MCF 10A (cell line): ENCODE measurements at regions not wholly inside any gene's neighbourhood (a gene's known extent, or its start where the extent isn't known, plus 50 kb on each side); places are given as distances from the start of the nearest gene placed in this dataset.

Source experiments
- BruUV-seq: library from RNA; stranded (reverse); fragments of 400-500 nt; replicated peaks from 2 replicates; lab custom pipeline; 2021; lab: Mats Ljungman, UMichigan
- CTCF ChIA-PET: fragments of 300-600 bp; sonication (Branson Sonifier 250); formaldehyde crosslinking; extraction: SDS; loops from one replicate; lab custom pipeline; 2021; ENCODE audit warnings: antibody characterized with exemption, inconsistent platforms; lab: Yijun Ruan, JAX
- POLR2A ChIA-PET: fragments of 300-600, 350-650 bp; sonication (Branson Sonifier 250); formaldehyde crosslinking; extraction: SDS; loops from one replicate; lab custom pipeline; 2020; ENCODE audit warnings: antibody characterized with exemption, inconsistent platforms; lab: Yijun Ruan, JAX
- DNase-seq: peaks from one replicate; pipeline ENCODE4 v3.0.0-alpha.2; 2018; ENCODE audit not compliant: unreplicated experiment
- H3K27ac Mint-ChIP-seq: one replicate; pipeline ENCODE4 v1.8.0; 2022; ENCODE audit warnings: mild to moderate bottlenecking, low read depth, mixed read lengths; ENCODE audit not compliant: unreplicated experiment
- H3K27me3 Mint-ChIP-seq: one replicate; pipeline ENCODE4 v1.8.0; 2022; ENCODE audit warnings: mixed read lengths; ENCODE audit not compliant: insufficient read depth, unreplicated experiment
- H3K36me3 Mint-ChIP-seq: one replicate; pipeline ENCODE4 v1.8.0; 2022; ENCODE audit warnings: mild to moderate bottlenecking, moderate library complexity, mixed read lengths; ENCODE audit not compliant: insufficient read depth, unreplicated experiment
- H3K4me1 Mint-ChIP-seq: one replicate; pipeline ENCODE4 v1.8.0; 2022; ENCODE audit warnings: mixed read lengths; ENCODE audit not compliant: insufficient read depth, unreplicated experiment
- H3K4me3 Mint-ChIP-seq: one replicate; pipeline ENCODE4 v1.8.0; 2022; ENCODE audit warnings: mild to moderate bottlenecking, moderate library complexity, mixed read lengths; ENCODE audit not compliant: unreplicated experiment
- H3K9me3 Mint-ChIP-seq: one replicate; pipeline ENCODE4 v1.8.0; 2022; ENCODE audit warnings: mixed read lengths; ENCODE audit not compliant: unreplicated experiment
- CTCF ChIP-seq: fragments of 200-600 bp; IDR thresholded peaks from one replicate; pipeline ENCODE4 v1.8.0; 2022; ENCODE audit warnings: antibody characterized with exemption, mild to moderate bottlenecking; ENCODE audit not compliant: unreplicated experiment
- intact Hi-C: fragments of 100-400 bp; cut with micrococcal nuclease; formaldehyde crosslinking; loops from 2 replicates; pipeline ENCODE4 v1.14.1; 2022

DNA sequence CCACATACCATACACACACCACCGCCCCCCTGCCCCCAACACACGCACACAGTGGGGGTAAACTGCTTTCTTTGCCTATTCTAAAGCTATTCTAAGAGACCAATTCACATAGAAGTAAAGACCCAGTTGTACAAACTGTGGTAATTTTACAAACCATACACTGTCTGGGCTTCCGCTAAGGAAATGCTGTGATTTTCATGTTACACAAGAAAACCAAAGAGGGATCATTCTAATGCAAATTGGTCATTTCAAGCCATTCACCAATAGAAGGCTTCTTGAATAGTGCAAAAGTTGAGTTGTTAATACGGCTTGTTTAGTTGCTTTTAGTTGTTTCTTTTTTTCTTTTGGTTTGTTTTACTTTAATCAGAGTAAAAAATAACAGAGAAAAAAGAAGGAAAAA, 202.8 kb downstream of the EFNB2 start:
- intact Hi-C loops: no loop called here
- ChIA-PET POLR2A (no interaction called here), CTCF (no interaction called here)
- no TSS peak for BruUV-seq
- Mint-ChIP-seq H3K36me3 (no peaks in the 10 kb centered on the region), H3K9me3 (no peaks in the 10 kb centered on the region), H3K4me1 (no peaks in the 10 kb centered on the region), H3K27ac (no peak overlapping the region), H3K27me3 (no peaks in the 10 kb centered on the region), H3K4me3 (no peak overlapping the region)
- no peak for TF ChIP-seq CTCF
- DNase-seq: no peak

DNA sequence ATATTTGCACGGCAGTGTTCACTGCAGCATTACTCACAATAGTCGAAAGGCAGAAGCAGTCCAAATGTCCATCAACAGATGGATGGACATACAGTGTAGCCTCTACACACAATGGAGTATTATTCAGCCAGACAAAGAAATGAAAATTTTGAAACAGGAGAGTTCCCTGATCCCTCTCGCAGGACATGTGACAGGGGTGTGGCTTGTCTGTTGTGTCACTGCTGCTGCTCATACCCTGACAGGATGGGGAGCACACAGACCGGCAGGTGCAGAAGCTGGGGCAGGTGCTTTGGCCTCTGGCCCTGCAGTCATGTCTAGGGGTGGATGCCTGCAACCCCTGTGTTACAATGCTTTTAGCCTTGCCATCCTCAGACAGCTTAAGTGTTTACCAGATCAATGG, 204.3 kb downstream of the EFNB2 start:
- TF ChIP-seq CTCF: no peak
- ChIA-PET CTCF (interaction anchor here (0.6 to 0.8 kb wide), 2 partner anchors 20 to 247 kb away, joined by 3 read pairs; no protein-coding TSS in a partner anchor), POLR2A (interaction anchor here (1.9 kb wide), 1 partner anchor 10 kb away, joined by 5 read pairs; no protein-coding TSS in a partner anchor)
- Mint-ChIP-seq H3K4me1 (no peaks in the 10 kb centered on the region), H3K36me3 (no peaks in the 10 kb centered on the region), H3K27me3 (no peaks in the 10 kb centered on the region), H3K4me3 (no peak overlapping the region), H3K9me3 (no peaks in the 10 kb centered on the region), H3K27ac (no peak overlapping the region)
- no peak for DNase-seq
- BruUV-seq: no TSS peak
- intact Hi-C loops: no loop called here

- no peak for TF ChIP-seq CTCF
- ChIA-PET CTCF (interaction anchor here (1.0 kb wide), 1 partner anchor 10 kb away, joined by 4 read pairs; no protein-coding TSS in a partner anchor), POLR2A (interaction anchor here (1.9 kb wide), 1 partner anchor 11 kb away, joined by 5 read pairs; no protein-coding TSS in a partner anchor)
- Mint-ChIP-seq H3K27ac (no peak overlapping the region), H3K36me3 (no peaks in the 10 kb centered on the region), H3K9me3 (no peaks in the 10 kb centered on the region), H3K4me1 (no peaks in the 10 kb centered on the region), H3K4me3 (no peak overlapping the region), H3K27me3 (no peaks in the 10 kb centered on the region)
- no peak for DNase-seq
- no TSS peak for BruUV-seq
- intact Hi-C loops: no loop called here
Measured at GRCh38 chr13:106329941-106330340, 205.5 kb downstream of the EFNB2 start.

DNA sequence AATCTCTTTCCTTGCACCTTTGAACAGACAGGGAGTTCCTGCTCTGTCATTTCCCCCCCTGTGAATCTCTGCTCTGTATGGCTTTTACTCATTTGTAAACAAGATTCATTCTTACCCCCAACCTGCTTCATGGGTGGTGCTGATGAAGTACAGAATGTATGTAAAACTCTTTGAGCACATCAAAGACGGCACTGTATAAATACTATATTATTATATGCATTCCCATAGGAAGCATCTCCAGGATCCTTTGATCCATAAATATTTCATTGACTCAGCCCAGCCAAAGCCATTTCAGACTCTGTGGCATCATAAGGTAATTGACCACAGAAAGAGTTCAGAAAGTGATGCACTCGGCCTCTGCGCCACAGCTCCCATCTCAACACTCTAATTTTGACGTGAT, 208.7 kb downstream of the EFNB2 start:
- Mint-ChIP-seq H3K4me1 (no peaks in the 10 kb centered on the region), H3K9me3 (peaks cover 9% of the 10 kb centered on the region), H3K36me3 (no peaks in the 10 kb centered on the region), H3K4me3 (no peak overlapping the region), H3K27ac (no peak overlapping the region), H3K27me3 (no peaks in the 10 kb centered on the region)
- CTCF ChIA-PET: no interaction called here
- no TSS peak for BruUV-seq
- intact Hi-C loops: no loop called here
- DNase-seq: no peak
- no peak for TF ChIP-seq CTCF
- POLR2A ChIA-PET: no interaction called here
